ENCODE measurements at regions not wholly inside any gene's neighbourhood (a gene's known extent, or its start where the extent isn't known, plus 50 kb on each side); places are given as distances from the start of the nearest gene placed in this dataset.
"Not testable (repeated sequence)": the region's sequence is repeated elsewhere in the genome, so short reads cannot be mapped to it uniquely, and the experiment has no call there.

GRCh38 chr5:14929293-14930065, 57.9 kb upstream of the ANKH start:
- no peak for DNase-seq

- no peak for DNase-seq
Measured at GRCh38 chr5:14928661-14929060, 57.1 kb upstream of the ANKH start.

GRCh38 chr5:14925326-14925725, 53.7 kb upstream of the ANKH start:
- DNase-seq, result no peak

- DNase-seq, result not testable (repeated sequence)
Measured at GRCh38 chr5:14922952-14923351, 51.4 kb upstream of the ANKH start.

- no peak for DNase-seq
Measured at GRCh38 chr5:14922456-14922855, 50.9 kb upstream of the ANKH start.
